OCI-LY7 (cell line): ENCODE measurements at regions not wholly inside any gene's neighbourhood (a gene's known extent, or its start where the extent isn't known, plus 50 kb on each side); places are given as distances from the start of the nearest gene placed in this dataset.

Experiments used
- BruUV-seq: library from RNA; stranded (reverse); fragments of 400-500 nt; replicated peaks from 2 replicates; lab custom pipeline; 2021; lab: Mats Ljungman, UMichigan
- CTCF ChIA-PET: fragments of 300-600 bp; sonication (Branson Sonifier 250); formaldehyde crosslinking; loops from one replicate; lab custom pipeline; 2022; ENCODE audit warnings: antibody characterized with exemption; ENCODE audit not compliant: unreplicated experiment; lab: Charles Lee
- POLR2A ChIA-PET: fragments of 300-600 bp; sonication (Branson Sonifier 250); formaldehyde crosslinking; loops from one replicate; lab custom pipeline; 2022; ENCODE audit warnings: antibody characterized with exemption; lab: Charles Lee
- DNase-seq: peaks from one replicate; pipeline ENCODE4 v3.0.0-alpha.2; 2015; ENCODE audit warnings: low spot score
- H2AFZ ChIP-seq: fragments of 200-600 bp; sonication (generic), shearing (Covaris generic); 2 replicates; pipeline ENCODE4 v1.6.1; 2014; ENCODE audit warnings: mild to moderate bottlenecking, antibody characterized with exemption, low read length, moderate library complexity
- H3K27ac ChIP-seq: fragments of 200-600 bp; sonication (generic); 2 replicates; pipeline ENCODE4 v1.5.1; 2014; ENCODE audit warnings: mixed run types, low read depth, mild to moderate bottlenecking, moderate library complexity, low read length, inconsistent platforms; ENCODE audit not compliant: poor library complexity, severe bottlenecking
- H3K36me3 ChIP-seq: fragments of 200-600 bp; sonication (generic); 2 replicates; pipeline ENCODE4 v1.6.1; 2014; ENCODE audit warnings: mild to moderate bottlenecking, antibody characterized with exemption, low read length, moderate library complexity, mixed read lengths; ENCODE audit not compliant: insufficient read depth
- H3K4me1 ChIP-seq: fragments of 200-600 bp; sonication (generic); 2 replicates; pipeline ENCODE4 v1.5.1; 2014; ENCODE audit warnings: mild to moderate bottlenecking, low read length; ENCODE audit not compliant: insufficient read depth, poor library complexity, severe bottlenecking
- H3K4me2 ChIP-seq: fragments of 200-600 bp; sonication (generic); 2 replicates; pipeline ENCODE4 v1.6.1; 2014; ENCODE audit warnings: mild to moderate bottlenecking, low read length
- H3K4me3 ChIP-seq: fragments of 200-600 bp; sonication (generic); 2 replicates; pipeline ENCODE4 v1.5.1; 2014; ENCODE audit warnings: mild to moderate bottlenecking, low read depth, low read length; ENCODE audit not compliant: poor library complexity, severe bottlenecking
- H3K79me2 ChIP-seq: fragments of 200-600 bp; sonication (generic); 2 replicates; pipeline ENCODE4 v1.6.1; 2016; ENCODE audit warnings: low read depth, mild to moderate bottlenecking, low read length, moderate library complexity, mixed read lengths; ENCODE audit not compliant: insufficient read depth
- H3K9me2 ChIP-seq: fragments of 200-600 bp; sonication (generic); 2 replicates; pipeline ENCODE4 v1.6.1; 2016; ENCODE audit warnings: mild to moderate bottlenecking, low read length, mixed read lengths; ENCODE audit not compliant: insufficient read depth
- H3K9me3 ChIP-seq: fragments of 200-600 bp; sonication (generic); 2 replicates; pipeline ENCODE4 v1.6.1; 2014; ENCODE audit warnings: mild to moderate bottlenecking, mixed run types, low read length, mixed read lengths
- H4K20me1 ChIP-seq: fragments of 200-600 bp; sonication (generic); 2 replicates; pipeline ENCODE4 v1.6.1; 2014; ENCODE audit warnings: mild to moderate bottlenecking, antibody characterized with exemption, low read length, moderate library complexity, mixed read lengths; ENCODE audit not compliant: insufficient read depth
- CTCF ChIP-seq: fragments of 200-600 bp; sonication (generic); conservative IDR thresholded peaks from 2 replicates; pipeline ENCODE4 v1.5.1; 2014; ENCODE audit warnings: mild to moderate bottlenecking, antibody characterized with exemption, low read length, moderate library complexity, mixed read lengths
- EZH2phosphoT487 ChIP-seq: fragments of 200-600 bp; sonication (generic); IDR thresholded peaks from 2 replicates; pipeline ENCODE4 v1.6.1; 2018; ENCODE audit warnings: low read depth, borderline replicate concordance, mild to moderate bottlenecking, mixed run types, antibody characterized with exemption, low read length, moderate library complexity, mixed read lengths
- intact Hi-C: fragments of 100-400 bp; cut with micrococcal nuclease; formaldehyde crosslinking; loops from one replicate; pipeline ENCODE4 v1.10.0; 2022; ENCODE audit not compliant: unreplicated experiment

GRCh38 chr10:121128164-121128563 lies 277.0 kb downstream of the WDR11 start:
- Histone ChIP-seq H3K4me3 (no peak overlapping the region), H3K4me1 (no peaks in the 10 kb centered on the region), H3K27ac (no peak overlapping the region), H4K20me1 (no peaks in the 10 kb centered on the region; the same call in 1 of the 2 replicates), H3K4me2 (no peak overlapping the region), H2AFZ (no peak overlapping the region), H3K9me2 (no peaks in the 10 kb centered on the region), H3K36me3 (no peaks in the 10 kb centered on the region), H3K9me3 (no peaks in the 10 kb centered on the region), H3K79me2 (no peaks in the 10 kb centered on the region)
- no peak for DNase-seq
- POLR2A ChIA-PET: interaction anchor here (0.5 kb wide), 1 partner anchor 948 kb away, joined by 6 read pairs; no protein-coding TSS in a partner anchor
- CTCF ChIA-PET: no interaction called here
- intact Hi-C loops: no loop called here
- TF ChIP-seq EZH2phosphoT487 (no peak), CTCF (no peak)
- no TSS peak for BruUV-seq

- H3K9me2 ChIP-seq: no peaks in the 10 kb centered on the region
- TF ChIP-seq CTCF (no peak), EZH2phosphoT487 (no peak)
- ChIA-PET POLR2A (no interaction called here), CTCF (no interaction called here)
- no peaks in the 10 kb centered on the region for H3K4me1 ChIP-seq
- no peak for DNase-seq
- H4K20me1 ChIP-seq: no peaks in the 10 kb centered on the region; the same call in 1 of the 2 replicates
- no peak overlapping the region for H2AFZ ChIP-seq
- intact Hi-C loops: no loop called here
- H3K9me3 ChIP-seq: no peaks in the 10 kb centered on the region
- no peaks in the 10 kb centered on the region for H3K36me3 ChIP-seq
- no peaks in the 10 kb centered on the region for H3K79me2 ChIP-seq
- BruUV-seq: no TSS peak
- no peak overlapping the region for H3K27ac ChIP-seq
- H3K4me2 ChIP-seq: no peak overlapping the region
- H3K4me3 ChIP-seq: no peak overlapping the region
These were observed 278.1 kb downstream of the WDR11 start for GRCh38 chr10:121129266-121129665.

GRCh38 chr10:121130382-121130781 lies 279.2 kb downstream of the WDR11 start:
- ChIA-PET CTCF (no interaction called here), POLR2A (no interaction called here)
- Histone ChIP-seq H3K4me2 (no peak overlapping the region), H4K20me1 (no peaks in the 10 kb centered on the region; the same call in 1 of the 2 replicates), H3K4me1 (no peaks in the 10 kb centered on the region), H3K9me3 (no peaks in the 10 kb centered on the region), H3K4me3 (no peak overlapping the region), H3K9me2 (no peaks in the 10 kb centered on the region), H2AFZ (no peak overlapping the region), H3K27ac (no peak overlapping the region), H3K79me2 (no peaks in the 10 kb centered on the region), H3K36me3 (no peaks in the 10 kb centered on the region)
- BruUV-seq: no TSS peak
- intact Hi-C loops: no loop called here
- DNase-seq: no peak
- TF ChIP-seq EZH2phosphoT487 (no peak), CTCF (no peak)
